ENCODE measurements at regions not wholly inside any gene's neighbourhood (a gene's known extent, or its start where the extent isn't known, plus 50 kb on each side); places are given as distances from the start of the nearest gene placed in this dataset.

DNA sequence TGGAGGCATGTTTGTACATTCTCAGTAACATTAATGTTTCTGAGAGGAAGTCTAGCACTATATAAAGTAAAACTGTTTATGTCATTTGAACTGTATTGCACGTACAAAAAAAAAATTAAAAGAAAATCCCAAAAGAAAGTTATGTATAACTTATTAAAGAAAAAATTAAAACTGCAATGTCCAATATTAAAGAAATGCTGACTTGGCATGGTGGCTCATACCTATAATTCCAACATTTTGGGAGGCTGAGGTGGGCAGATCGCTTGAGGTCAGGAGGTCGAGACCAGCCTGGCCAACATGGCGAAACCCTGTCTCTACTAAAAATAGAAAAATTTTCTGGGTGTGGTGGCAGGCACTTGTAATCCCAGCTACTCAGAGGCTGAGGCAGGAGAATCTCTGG is 178.7 kb upstream of the VIPR2 start:
- Histone ChIP-seq H3K4me1 (ENCODE audit: insufficient read depth) (no peaks in the 10 kb centered on the region), H3K27me3 (no peaks in the 10 kb centered on the region), H3K36me3 (no peaks in the 10 kb centered on the region), H3K27ac (no peak overlapping the region), H3K4me3 (no peak overlapping the region), H3K9me3 (peaks cover 0 to 5% of the 10 kb centered on the region in 2 donors)
- WGBS, 3 donors, result 75 to 85% (median 76%) methylated on average over 4 of the region's 4 CpGs
- TF ChIP-seq CTCF (IDR thresholded peaks at IDR 0.05) (no peak), POLR2A (IDR thresholded peaks at IDR 0.05) (no peak), EP300 (IDR thresholded peaks at IDR 0.05) (no peak)
- DNase-seq, result no peak
- intact Hi-C loops (cut with DNase I), result no loop called here

GRCh38 chr7:159321278-159321677 is 176.6 kb upstream of the VIPR2 start:
- no peaks in the 10 kb centered on the region for H3K27me3 ChIP-seq
- no peak overlapping the region for H3K27ac ChIP-seq
- no peak for DNase-seq
- 58 to 68% (median 66%) methylated on average over 2 of the region's 2 CpGs for WGBS, 3 donors
- intact Hi-C loops (cut with DNase I), result no loop called here
- H3K4me1 ChIP-seq (ENCODE audit: insufficient read depth), result no peaks in the 10 kb centered on the region
- no peak for TF ChIP-seq CTCF (IDR thresholded peaks at IDR 0.05)
- TF ChIP-seq POLR2A (IDR thresholded peaks at IDR 0.05), result no peak
- TF ChIP-seq EP300 (IDR thresholded peaks at IDR 0.05), result no peak
- H3K36me3 ChIP-seq, result no peaks in the 10 kb centered on the region
- H3K4me3 ChIP-seq, result no peak overlapping the region
- H3K9me3 ChIP-seq, result no peaks in the 10 kb centered on the region

DNA sequence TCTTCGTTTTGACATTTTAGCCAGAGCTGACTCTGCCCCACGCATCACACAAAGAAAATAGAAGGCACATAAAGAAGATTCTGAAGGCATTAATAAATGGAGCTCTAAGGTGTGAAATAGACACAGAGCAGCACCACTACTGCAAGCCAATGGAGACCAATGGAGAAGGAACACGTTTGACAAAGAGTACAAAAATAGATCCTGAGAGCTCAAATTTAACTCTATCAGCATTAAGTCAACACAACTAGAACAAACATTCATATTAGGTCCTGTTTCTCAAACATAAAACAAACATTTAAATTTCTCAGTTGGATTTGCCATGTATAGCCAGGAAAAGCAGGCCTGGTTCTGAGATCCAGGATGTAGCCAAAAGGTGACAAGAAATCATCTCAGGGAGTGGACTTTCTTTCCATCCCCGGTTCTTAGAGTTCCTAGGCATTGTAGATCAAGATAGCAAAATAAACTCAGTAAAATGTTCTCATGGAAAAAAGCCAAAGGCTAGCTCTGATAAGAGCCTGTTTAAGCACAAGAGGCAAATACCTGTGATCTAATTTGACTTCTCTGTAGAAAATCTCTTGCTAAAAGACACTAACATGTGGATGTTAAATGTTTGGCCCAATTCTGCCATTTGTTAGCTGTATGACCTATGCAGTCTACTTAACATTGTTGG is 174.2 kb upstream of the VIPR2 start:
- Histone ChIP-seq H3K4me1 (ENCODE audit: insufficient read depth) (no peaks in the 10 kb centered on the region), H3K4me3 (no peak overlapping the region), H3K27ac (no peak overlapping the region), H3K36me3 (no peaks in the 10 kb centered on the region), H3K9me3 (no peaks in the 10 kb centered on the region), H3K27me3 (no peaks in the 10 kb centered on the region)
- TF ChIP-seq POLR2A (IDR thresholded peaks at IDR 0.05), result no peak
- 45 to 55% (median 46%) methylated on average over 4 of the region's 4 CpGs for WGBS, 3 donors
- intact Hi-C loops (cut with DNase I), result no loop called here
- DNase-seq, result no peak

DNA sequence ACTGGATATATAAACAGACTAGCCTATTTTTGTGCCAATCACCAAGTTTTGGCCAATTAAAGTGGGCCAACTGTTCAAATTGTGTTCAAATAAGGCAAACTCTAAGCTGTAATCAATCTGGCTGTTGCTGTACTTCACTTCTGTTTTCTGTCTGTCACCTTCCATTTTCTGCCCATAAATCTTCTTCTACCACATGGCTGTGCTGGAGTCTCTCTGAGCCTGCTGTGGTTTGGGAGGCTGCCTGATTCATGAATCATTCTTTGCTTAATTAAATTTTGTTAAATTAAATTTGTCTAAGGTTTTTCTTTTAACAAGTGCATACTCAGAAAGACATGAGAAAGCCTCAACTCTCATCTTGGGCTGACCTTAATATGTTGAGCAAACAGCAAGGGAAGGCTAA is 172.6 kb upstream of the VIPR2 start:
- Histone ChIP-seq H3K4me3 (no peak overlapping the region), H3K36me3 (no peaks in the 10 kb centered on the region), H3K27me3 (no peaks in the 10 kb centered on the region), H3K4me1 (ENCODE audit: insufficient read depth) (no peaks in the 10 kb centered on the region), H3K9me3 (no peaks in the 10 kb centered on the region), H3K27ac (no peak overlapping the region)
- no peak for DNase-seq
- intact Hi-C loops (cut with DNase I), result no loop called here
- TF ChIP-seq EP300 (IDR thresholded peaks at IDR 0.05), result no peak
- no peak for TF ChIP-seq POLR2A (IDR thresholded peaks at IDR 0.05)
- TF ChIP-seq CTCF (IDR thresholded peaks at IDR 0.05), result no peak

- no peak for TF ChIP-seq POLR2A (IDR thresholded peaks at IDR 0.05)
- TF ChIP-seq EP300 (IDR thresholded peaks at IDR 0.05), result no peak
- TF ChIP-seq CTCF (IDR thresholded peaks at IDR 0.05), result no peak
Observed at GRCh38 chr7:159311172-159311494, 166.5 kb upstream of the VIPR2 start.

More at GRCh38 chr7:159311172-159311494, 166.5 kb upstream of the VIPR2 start:
- Histone ChIP-seq H3K27ac (no peak overlapping the region), H3K4me1 (ENCODE audit: insufficient read depth) (no peaks in the 10 kb centered on the region), H3K27me3 (no peaks in the 10 kb centered on the region), H3K9me3 (no peaks in the 10 kb centered on the region), H3K4me3 (no peak overlapping the region), H3K36me3 (no peaks in the 10 kb centered on the region)
- no peak for DNase-seq
- intact Hi-C loops (cut with DNase I), result no loop called here
- WGBS, 3 donors, result 91 to 97% (median 95%) methylated on average over 1 of the region's 1 CpG

Measured in ovary (tissue), 7 donors.